AG10803 (cell line): ENCODE measurements at regions not wholly inside any gene's neighbourhood (a gene's known extent, or its start where the extent isn't known, plus 50 kb on each side); places are given as distances from the start of the nearest gene placed in this dataset.

Experiments
- DNase-seq: peaks from one replicate; pipeline ENCODE4 v3.0.0; 2010; ENCODE audit warnings: low read depth
- H3K4me3 ChIP-seq: 2 replicates; pipeline ENCODE4 v1.5.1; 2011; ENCODE audit warnings: mild to moderate bottlenecking, low read length, control low read depth
- CTCF ChIP-seq: conservative IDR thresholded peaks from 2 replicates; pipeline ENCODE4 v1.5.1; 2011; ENCODE audit warnings: mild to moderate bottlenecking, low read length, control low read depth, inconsistent platforms

- no peak for DNase-seq
- no peak overlapping the region for H3K4me3 ChIP-seq
- no peak for TF ChIP-seq CTCF
Observed at GRCh38 chr2:607172-607571, 70.0 kb downstream of the TMEM18 start.

GRCh38 chr2:605674-606608 is 71.3 kb downstream of the TMEM18 start:
- no peak for TF ChIP-seq CTCF
- H3K4me3 ChIP-seq = no peak overlapping the region
- DNase-seq = no peak

- no peak for TF ChIP-seq CTCF
- DNase-seq = no peak
- no peak overlapping the region for H3K4me3 ChIP-seq
Observed at GRCh38 chr2:604854-605524, 72.2 kb downstream of the TMEM18 start.

GRCh38 chr2:604385-604784 is 72.8 kb downstream of the TMEM18 start:
- no peak overlapping the region for H3K4me3 ChIP-seq
- no peak for TF ChIP-seq CTCF
- no peak for DNase-seq

GRCh38 chr2:603869-604268 is 73.3 kb downstream of the TMEM18 start:
- TF ChIP-seq CTCF = no peak
- no peak overlapping the region for H3K4me3 ChIP-seq

GRCh38 chr2:603427-603826 is 73.8 kb downstream of the TMEM18 start:
- no peak overlapping the region for H3K4me3 ChIP-seq
- TF ChIP-seq CTCF = no peak
- DNase-seq = no peak

More at GRCh38 chr2:603869-604268, 73.3 kb downstream of the TMEM18 start:
- DNase-seq = no peak
